HL-60 (cell line): ENCODE measurements at regions not wholly inside any gene's neighbourhood (a gene's known extent, or its start where the extent isn't known, plus 50 kb on each side); places are given as distances from the start of the nearest gene placed in this dataset.

ENCODE experiments used
- DNase-seq, 2 experiments: peaks; one replicate each; pipeline ENCODE4 v3.0.0-alpha.2; 2010 to 2020; ENCODE audit warnings: low read depth in 1 of 2, low spot score in 1 of 2
- H3K27ac ChIP-seq: fragments of 250-450 bp; sonication (Bioruptor Pico); replicated peaks from 2 replicates; pipeline ENCODE4 v1.5.1; 2020; ENCODE audit warnings: mild to moderate bottlenecking, moderate library complexity
- H3K27me3 ChIP-seq: fragments of 250-450 bp; sonication (Bioruptor Pico); 2 replicates; pipeline ENCODE4 v1.5.1; 2021; ENCODE audit warnings: mild to moderate bottlenecking, moderate library complexity; ENCODE audit not compliant: insufficient read depth, poor library complexity, severe bottlenecking
- H3K4me3 ChIP-seq: replicated peaks from 2 replicates; pipeline ENCODE4 v1.5.1; 2011; ENCODE audit warnings: mild to moderate bottlenecking, control low read depth, low read length; ENCODE audit not compliant: insufficient read depth
- CTCF ChIP-seq: IDR thresholded peaks from one replicate; pipeline ENCODE4 v1.5.1; 2011; ENCODE audit warnings: low read length, control low read depth, inconsistent platforms; ENCODE audit not compliant: insufficient read depth
- GABPA ChIP-seq: IDR thresholded peaks from 2 replicates; pipeline ENCODE4 v1.6.1; 2012; ENCODE audit warnings: low read depth
- POLR2AphosphoS5 ChIP-seq: IDR thresholded peaks from 2 replicates; pipeline ENCODE4 v1.6.1; 2012; ENCODE audit warnings: low read depth
- REST ChIP-seq: IDR thresholded peaks from 2 replicates; pipeline ENCODE4 v1.6.1; 2012; ENCODE audit warnings: low read depth; ENCODE audit not compliant: insufficient replicate concordance
- SPI1 ChIP-seq: IDR thresholded peaks from 2 replicates; pipeline ENCODE4 v1.6.1; 2012; ENCODE audit warnings: low read depth, mild to moderate bottlenecking, borderline replicate concordance

GRCh38 chr13:36752673-36753072 is 66.3 kb upstream of the RFXAP start:
- no peak for TF ChIP-seq REST
- H3K4me3 ChIP-seq: no peak overlapping the region
- no peaks in the 10 kb centered on the region for H3K27me3 ChIP-seq

GRCh38 chr13:36753176-36753575 is 65.8 kb upstream of the RFXAP start:
- TF ChIP-seq REST: no peak
- no peak for TF ChIP-seq POLR2AphosphoS5
- no peak for TF ChIP-seq GABPA
- TF ChIP-seq CTCF: no peak
- no peak for TF ChIP-seq SPI1
- DNase-seq: no peak
- Histone ChIP-seq H3K27ac (no peak overlapping the region), H3K4me3 (no peak overlapping the region), H3K27me3 (no peaks in the 10 kb centered on the region)

More at GRCh38 chr13:36752673-36753072, 66.3 kb upstream of the RFXAP start:
- no peak for DNase-seq
- no peak overlapping the region for H3K27ac ChIP-seq

GRCh38 chr13:36758345-36758744 is 60.7 kb upstream of the RFXAP start:
- Histone ChIP-seq H3K27me3 (no peaks in the 10 kb centered on the region), H3K4me3 (no peak overlapping the region), H3K27ac (no peak overlapping the region)
- no peak for DNase-seq
- TF ChIP-seq CTCF (no peak), POLR2AphosphoS5 (no peak), REST (no peak), GABPA (no peak), SPI1 (no peak)
